Tongue (tissue), 1 donor: ENCODE measurements at regions not wholly inside any gene's neighbourhood (a gene's known extent, or its start where the extent isn't known, plus 50 kb on each side); places are given as distances from the start of the nearest gene placed in this dataset.
"Not testable (repeated sequence)": the region's sequence is repeated elsewhere in the genome, so short reads cannot be mapped to it uniquely, and the experiment has no call there.

Source experiments
- DNase-seq: peaks from one replicate; pipeline ENCODE4 v3.0.0-alpha.2; 2015

DNA sequence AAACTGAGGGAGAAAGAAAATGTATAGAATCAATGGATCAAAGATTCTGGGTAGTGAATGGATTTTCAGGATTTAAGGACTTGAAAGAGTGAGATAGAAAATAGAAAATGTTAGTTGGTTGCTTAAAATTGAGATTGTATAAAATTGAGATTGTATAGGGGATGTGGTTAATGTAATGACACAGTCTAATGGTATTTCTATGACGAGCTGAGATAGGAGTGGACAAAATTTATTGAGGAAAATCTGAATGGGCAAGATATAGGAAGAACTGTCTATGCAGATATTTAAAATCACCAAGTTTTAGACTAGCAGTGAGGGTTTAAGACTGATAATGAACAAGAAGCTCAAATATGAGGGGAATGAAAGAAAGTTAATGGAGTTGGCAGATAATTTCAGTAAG, 406.6 kb downstream of the NYAP2 start:
- no peak for DNase-seq

DNA sequence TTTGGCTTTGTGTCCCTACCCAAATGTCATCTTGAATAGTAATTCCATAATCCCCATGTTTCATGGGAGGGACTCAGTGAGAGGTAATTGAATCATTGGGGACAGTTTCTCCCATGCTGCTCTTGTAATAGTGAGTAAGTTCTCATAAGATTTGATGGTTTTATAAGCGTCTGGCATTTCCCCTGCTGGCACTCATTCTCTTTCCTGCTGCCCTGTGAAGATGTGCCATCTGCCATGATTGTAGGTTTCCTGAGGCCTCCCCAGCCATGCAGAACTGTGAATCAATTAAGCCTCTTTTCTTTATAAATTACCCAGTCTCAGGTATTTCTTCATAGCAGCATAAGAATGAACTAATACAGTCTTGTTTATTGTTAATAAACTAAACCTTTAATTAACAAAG, 402.6 kb downstream of the NYAP2 start:
- DNase-seq, result not testable (repeated sequence)

DNA sequence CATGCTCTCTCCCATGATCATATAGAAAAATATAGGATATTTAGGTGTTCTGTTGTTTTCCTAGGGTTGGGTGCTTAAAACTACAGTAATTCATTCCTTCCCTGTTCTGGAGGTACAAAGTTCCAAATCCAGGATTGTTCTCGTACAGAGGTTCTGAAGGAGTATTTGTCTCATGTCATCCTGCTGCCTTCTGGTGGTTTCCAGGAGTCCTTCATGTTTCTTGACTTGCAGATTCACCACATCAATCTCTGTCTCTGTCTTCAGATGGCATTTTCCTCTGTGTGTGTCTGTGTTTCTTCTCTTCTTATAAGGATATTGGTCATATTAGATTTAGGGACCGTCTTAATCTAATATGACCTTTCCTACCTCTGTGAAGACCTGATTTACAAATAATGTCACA, 397.9 kb downstream of the NYAP2 start:
- DNase-seq, result no peak

DNA sequence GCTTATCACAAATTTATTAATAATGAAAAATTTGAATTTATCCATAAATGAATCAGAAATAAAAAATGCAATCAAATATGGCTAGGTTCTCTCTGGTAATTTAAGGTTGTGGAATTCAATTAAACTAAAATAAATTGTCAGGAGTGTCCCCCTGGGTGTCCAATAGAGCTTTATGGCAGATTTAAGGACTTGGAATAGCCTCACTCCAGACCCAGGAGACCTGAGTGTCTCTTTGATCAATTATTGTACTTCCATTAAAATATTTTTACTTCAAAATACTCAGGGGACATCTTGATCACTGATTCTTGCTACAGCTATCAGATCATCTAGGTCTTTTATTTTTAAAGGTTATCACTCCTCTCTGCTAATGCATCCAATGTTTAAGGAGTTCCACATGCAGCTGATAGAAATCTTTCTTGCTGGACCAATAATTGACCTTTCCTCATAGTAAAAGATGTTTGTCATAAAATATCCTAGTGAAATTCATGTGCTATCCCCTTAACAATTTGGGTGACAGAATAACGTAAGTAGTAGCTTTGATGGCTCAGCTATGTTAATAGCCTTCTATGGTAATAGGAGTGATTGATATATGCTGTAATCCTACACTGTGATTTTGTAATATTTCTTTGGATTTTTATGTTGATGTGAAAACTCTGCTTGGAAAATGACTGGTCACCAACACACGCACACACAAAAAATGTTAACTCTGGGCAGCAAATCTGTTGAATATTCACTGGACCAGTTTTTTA, 395.3 kb downstream of the NYAP2 start:
- DNase-seq, result no peak

DNA sequence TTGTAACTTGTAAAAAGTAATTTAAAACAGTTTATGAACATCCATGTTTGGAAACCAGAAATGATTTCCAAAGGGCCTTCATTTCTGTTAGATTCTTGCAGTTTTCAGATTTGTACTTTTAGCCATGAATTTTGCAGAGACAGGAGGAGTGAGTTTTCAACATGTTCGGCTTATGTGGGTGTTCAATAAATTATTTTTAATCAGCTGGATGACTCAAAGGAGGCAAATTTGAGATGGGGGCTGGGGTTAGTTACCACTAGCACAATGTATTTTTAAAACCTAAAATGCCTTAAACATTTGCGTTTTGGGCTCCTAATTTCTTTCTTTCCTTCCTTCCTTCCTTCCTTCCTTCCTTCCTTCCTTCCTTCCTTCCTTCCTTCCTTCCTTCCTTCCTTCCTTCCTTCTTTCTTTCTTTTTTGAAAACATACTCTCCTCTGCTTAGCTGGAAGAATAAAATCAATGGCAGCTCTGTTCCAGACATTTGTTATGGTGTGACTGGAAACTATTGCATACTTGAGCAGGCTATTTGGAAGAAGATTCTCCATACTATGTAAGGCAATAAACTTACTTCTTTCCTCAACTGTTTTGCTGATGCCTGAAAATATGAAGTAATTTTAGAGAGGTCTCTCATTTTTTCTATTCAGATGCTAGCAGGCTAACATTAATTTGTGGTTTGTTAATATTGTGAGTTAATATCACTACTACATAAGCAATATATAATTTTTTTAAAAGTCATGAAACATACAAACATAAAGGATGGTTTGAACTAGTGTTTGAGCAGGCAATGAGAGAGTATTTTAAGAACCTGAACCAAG, 394.4 kb downstream of the NYAP2 start:
- DNase-seq, result no peak

DNA sequence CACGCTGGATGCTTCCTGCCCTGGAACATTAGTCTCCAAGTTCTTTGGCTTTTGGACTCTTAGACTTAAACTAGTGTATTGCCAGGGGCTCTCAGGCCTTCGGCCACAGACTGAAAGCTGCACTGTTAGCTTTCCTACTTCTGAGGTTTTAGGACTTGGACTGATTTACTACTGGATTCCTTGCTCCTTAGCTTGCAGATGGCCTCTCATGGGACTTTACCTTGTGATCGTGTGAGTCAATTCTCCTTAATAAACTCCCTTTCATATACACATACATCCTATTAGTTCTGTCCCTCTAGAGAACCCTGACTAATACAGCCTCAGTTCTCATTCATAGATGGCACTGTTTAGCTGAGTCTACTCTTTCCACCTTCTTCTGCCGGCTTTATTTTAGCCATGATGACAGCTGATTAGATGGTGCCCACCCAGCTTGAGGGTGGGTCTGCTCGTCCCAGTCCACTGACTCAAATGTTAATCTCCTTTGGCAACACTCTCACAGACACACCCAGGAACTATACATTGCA, 389.1 kb downstream of the NYAP2 start:
- DNase-seq, result no peak

DNA sequence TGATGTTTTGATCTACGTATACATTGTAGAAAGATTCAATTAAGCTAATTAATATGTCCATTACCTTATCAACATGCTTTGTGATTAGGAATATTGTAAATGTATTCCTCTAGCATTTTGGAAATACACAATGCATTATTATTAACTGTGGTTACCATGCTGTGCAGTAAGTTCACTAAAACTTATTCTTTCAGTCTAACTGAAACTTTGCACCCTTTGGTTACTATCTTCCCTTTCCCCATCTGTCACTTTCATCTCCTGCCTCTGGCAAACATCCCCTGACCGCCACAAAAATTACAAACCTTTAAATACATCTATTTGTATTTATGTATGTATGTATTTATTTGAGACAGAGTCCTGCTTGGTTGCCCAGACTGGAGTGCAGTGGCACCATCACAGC, 388.0 kb downstream of the NYAP2 start:
- no peak for DNase-seq

DNA sequence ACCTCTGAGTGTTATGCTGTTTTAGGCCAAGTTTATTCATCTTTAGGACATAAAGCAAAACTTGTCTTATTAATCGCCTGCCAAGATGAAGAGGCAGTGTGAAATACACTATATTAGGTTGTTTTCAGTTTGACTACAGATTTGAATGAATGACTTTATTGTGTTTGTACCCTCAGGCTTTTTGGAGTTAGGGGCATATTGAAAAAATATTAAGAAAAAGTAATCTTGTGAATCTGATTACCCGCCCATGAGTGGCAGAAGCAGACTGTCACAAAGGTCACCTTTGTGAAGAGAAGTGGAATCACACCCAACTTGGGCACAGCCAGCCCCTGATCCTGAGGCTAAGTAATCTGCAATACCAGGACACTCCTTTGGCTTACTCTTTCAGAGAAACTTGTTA, 382.5 kb downstream of the NYAP2 start:
- DNase-seq, result no peak

DNA sequence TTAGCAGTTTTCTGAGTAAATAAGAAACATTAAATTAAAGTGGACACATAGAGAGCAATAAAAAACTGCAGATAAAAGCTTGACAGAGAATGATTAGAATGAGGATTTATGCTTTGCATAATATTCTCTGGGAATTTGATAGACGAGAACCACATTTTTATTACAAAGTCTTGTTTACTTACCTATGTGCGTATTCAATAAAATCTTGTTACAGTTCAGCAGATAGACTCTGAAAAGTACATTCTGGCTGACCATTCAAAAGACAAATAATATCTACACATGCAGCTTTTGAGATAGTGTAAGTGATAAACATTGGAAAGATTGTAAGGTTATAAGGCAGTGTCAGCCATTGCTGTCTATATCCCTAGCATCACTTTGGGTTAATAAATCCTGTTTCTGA, 381.6 kb downstream of the NYAP2 start:
- DNase-seq, result no peak

DNA sequence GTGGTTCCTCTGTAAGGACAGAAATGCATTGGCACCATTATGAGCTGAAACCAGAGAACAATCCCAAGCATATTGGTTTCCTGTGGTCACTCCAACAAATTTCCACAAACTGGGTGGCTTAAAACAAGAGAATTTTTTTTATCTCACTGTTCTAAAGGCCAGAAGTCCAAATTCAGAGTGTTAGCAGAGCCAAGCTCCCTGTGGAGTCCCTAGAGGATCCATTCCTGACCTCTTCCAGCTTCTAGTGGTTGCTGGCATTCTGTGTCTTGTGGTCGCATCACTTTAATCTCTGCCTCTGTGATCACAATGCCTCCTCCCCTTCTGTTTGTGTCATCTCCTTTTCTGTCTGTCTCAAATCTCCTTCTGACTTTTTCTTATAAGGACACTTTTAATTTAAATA, 380.3 kb downstream of the NYAP2 start:
- no peak for DNase-seq

DNA sequence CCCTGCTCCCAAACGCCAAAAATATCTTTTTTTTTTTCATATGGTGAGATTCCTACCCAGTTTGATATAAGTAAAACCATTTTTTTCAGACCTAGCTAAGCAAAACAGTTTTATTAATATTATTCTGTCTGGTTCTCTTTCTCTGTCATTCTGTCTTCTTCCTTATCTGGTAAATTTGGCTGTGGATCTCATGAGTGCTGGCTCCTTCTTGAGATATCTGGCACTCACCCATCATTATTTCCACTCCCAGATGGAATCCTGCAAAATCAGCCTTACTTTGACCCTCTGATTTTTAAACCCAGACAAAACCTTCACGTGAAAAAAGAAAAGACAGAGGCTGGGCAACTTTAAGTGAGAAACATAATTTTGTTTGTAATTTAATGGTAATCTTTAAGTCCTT, 373.6 kb downstream of the NYAP2 start:
- no peak for DNase-seq

DNA sequence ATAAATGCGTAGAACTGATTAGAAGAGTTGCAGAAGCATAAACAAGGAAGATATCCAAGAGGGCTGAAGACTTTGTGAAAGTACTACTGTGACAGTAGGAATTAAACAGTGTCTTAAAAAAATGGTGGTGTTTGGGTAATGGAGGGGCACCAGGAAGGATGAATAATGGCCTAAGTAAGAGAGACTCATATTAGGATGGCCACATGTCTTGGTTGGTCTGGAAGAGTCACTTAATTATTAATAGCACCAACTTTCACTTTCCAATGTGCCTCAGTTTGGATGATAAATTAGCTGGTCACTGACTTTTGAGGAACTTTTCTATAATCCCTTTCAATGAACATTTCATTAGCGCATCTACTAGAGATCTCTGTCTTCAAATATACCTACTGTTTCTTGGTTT, 372.2 kb downstream of the NYAP2 start:
- no peak for DNase-seq

DNA sequence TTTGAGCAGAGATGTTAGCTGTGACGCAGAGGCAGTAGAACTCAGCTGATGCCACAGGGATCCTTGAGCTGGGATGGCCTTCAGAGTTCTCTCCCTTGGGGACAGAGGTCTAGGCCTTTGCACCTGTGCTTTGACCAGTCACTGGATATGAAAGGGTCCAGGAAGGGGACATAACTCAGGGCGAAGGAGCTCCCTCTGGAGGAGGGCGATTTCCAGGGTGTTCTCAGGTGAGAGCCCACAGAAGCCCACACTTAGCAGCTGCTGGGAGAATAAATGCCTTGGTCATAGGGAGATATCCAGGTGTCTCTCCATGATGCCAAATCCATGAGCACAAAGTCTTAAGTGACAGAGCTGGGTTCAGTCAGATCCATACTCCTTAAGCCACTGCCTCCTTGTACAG, 369.2 kb downstream of the NYAP2 start:
- no peak for DNase-seq

DNA sequence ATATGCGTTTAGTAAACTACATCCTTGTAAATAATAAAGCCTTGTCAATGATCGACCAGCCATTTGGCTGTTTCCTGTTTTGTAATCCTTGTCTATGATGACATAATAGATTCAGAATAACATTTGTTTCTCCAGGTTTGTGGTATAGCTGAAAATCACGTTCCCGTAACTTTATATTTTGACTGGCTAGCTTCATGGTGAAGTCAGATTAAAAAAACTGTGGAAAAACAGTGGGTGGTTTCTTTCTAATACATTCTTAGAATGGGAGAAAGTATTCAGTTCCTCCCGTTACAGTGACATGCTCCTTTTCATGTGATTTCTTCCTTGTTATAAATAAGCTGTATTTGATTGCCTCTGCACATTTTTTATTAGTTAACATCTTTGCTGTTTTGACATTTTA, 366.9 kb downstream of the NYAP2 start:
- DNase-seq, result peak; percentile 37

DNA sequence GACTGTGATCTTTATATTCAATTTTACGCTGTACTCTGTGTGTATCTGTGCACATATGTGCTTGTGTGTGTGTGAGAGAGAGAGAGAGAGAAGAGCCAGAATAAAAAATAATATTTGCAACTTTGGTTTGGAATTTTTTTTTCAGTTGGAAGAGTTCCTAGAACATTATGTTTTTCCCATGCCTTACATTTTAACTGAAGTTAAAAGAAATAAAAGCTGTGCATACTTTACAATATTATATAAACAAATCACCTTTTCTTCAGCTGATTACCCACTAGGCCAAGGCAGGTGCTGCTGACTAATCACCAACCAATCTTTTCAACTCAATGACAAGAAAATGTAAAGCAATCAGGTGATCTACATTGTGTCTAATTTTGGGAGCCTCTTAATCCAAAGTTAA, 366.3 kb downstream of the NYAP2 start:
- DNase-seq, result peak; percentile 48

DNA sequence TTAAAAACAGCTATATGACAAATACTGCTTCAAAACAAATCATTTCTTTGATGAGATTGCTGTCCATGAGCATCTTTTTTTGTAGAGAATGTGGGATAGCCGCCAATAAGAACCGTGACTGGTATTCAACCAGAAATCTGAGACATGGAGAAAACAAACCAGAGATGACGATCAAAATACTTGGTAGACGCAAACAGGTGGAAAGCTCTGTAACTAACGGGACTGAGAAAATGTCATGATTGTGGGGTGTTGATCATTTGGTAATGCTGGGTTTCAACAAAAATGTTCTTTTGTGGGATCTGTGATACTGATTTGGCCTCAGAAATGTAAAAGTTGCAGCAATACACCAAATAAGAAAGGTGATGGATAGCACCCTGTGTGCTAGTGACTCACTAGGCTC, 364.8 kb downstream of the NYAP2 start:
- peak; percentile 79 for DNase-seq

DNA sequence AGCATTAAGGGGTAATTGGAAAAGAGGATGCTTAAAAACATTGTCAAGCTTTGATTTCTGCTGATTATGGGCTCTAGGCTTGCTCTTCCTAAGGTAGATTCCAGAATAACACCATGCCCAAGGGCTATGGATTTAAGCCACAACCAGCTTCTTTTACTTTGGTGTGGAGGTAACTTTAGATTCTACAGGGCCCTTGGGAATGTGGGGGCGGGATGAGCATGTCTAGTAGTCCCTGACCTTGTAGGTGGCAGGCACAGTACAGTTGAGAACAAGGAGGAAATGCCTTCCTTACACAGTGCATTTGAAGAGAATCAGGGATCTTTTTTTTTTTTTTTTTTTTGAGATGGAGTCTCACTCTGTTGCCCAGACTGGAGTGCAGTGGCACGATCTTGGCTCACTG, 364.2 kb downstream of the NYAP2 start:
- DNase-seq, result no peak

DNA sequence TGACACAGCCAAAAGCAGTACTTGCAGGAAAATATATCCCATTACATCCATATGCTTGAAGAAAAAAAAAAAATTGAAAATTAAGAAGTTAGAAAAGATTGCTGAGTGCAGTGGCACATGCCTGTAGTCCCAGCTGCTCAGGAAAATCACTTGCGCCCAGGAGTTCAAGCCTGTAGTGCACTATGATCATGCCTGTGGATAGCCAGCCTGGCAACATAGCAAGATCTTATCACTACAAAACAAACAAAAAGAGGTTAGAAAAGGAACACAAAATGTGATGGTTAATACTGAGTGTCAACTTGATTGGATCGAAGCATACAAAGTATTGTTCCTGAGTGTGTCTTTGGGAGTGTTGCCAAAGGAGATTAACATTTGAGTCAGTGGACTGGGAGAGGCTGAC, 361.9 kb downstream of the NYAP2 start:
- peak; percentile 22 for DNase-seq

DNA sequence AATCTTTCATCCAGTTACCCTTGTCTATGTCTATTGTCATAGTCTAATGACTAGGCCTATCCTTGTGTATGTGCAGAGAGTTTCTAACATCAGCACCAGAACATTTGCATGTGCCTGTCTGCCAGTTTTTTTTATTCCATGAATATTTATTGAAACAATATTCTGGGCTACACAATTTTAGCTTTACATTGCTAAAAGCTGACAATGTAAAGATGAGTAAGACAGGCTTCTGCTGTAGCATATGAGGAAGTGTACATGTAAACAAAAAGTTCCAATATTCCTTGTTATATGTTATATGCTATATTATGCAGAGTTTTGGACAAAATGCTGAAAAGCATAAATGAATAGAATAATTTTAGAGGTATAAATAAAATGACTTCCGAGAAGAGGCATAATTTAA, 357.7 kb downstream of the NYAP2 start:
- no peak for DNase-seq

DNA sequence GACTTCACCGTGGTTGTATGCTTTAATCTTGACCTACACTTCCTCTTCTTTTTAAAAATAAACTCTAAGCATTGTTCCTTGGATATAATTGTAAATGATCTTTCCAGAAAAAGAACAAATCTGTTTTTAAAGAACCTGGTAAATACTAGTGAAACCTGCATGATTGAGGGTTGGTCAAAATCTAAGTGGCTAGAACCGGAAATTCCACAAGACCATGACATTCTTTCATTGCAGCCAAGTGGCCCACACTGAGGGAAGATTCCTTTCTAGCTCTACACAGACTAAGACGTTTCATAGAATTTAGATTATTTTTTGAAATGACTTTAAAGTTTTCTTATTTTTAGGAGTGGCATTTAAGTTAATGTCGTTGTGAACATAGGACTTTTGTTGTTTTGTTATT, 356.7 kb downstream of the NYAP2 start:
- DNase-seq, result no peak

DNA sequence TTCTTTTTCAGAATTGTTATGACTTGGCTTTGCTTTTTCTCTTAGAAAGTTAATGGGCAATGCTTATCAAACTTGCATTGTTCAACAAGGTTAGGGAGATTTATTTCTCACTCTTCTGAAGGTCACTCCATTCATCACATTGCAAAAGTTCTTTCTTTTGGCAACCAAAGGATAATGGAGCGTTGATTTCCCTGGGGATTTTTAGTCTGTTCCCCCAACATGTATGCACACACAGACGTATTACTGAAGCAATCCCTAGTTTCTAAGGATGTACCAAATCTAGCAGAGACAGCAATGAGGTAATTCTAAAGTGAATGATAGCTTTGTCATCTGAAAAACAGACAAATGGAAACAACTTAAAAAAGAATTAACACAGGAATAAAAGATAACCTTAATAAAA, 349.1 kb downstream of the NYAP2 start:
- DNase-seq, result no peak

DNA sequence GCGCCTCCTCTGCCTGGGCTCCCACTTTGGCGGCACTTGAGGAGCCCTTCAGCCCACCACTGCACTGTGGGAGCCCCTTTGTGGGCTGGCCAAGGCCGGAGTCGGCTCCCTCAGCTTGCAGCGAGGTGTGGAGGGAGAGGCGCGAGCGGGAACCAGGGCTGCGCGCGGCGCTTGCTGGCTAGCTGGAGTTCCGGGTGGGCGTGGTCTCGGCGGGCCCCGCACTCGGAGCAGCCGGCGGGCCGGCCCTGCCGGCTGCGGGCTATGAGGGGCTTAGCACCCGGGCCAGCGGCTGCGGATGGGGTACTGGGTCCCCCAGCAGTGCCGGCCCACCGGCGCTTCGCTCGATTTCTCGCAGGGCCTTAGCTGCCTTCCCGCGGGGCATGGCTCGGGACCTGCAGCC, 344.5 kb downstream of the NYAP2 start:
- DNase-seq, result not testable (repeated sequence)

DNA sequence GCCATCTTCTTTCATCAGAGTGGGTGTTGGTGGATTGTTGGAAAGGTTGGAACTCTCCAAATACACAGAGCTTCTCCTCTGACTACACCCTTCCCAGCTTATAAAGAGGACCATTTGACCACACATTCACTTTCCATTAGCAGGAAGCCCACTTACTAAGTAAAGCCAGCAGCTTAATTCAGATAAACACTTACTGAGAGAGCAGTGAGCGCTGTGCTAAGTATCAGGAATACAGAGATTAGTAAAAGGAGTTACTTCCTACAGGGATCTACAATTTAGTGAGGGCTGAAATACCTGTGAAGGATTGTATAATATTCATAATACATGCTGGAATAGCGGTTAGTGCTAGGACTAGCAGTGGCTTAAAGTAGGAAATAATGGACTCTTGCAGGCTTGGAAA, 343.0 kb downstream of the NYAP2 start:
- DNase-seq, result peak; percentile 12

DNA sequence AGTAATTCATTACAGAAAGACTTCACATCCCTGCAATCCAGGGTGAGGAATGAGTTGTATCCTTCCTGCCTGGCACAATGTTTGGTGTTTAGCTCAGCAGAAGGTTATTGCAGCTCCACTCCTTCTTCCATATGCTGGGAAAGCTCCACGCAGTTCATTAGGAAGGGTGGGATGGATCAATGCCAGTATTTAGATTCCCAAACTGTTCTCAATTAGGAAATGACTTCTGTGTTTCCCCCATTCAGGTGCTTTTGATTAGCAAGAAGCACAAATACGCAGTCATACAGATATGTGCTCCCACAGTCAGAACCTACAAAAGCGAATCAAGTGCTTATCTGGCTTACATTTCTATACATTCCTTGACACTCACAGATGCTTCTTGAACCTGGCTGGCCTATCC, 340.6 kb downstream of the NYAP2 start:
- peak; percentile 54 for DNase-seq
